HCT116 (cell line): ENCODE measurements at regions not wholly inside any gene's neighbourhood (a gene's known extent, or its start where the extent isn't known, plus 50 kb on each side); places are given as distances from the start of the nearest gene placed in this dataset.

Source experiments
- RAD21 ChIP-seq: IDR thresholded peaks from 2 replicates; pipeline ENCODE4 v1.6.1; 2012; ENCODE audit warnings: low read depth, mild to moderate bottlenecking
- SP1 ChIP-seq: IDR thresholded peaks from 2 replicates; pipeline ENCODE4 v1.6.1; 2012; ENCODE audit warnings: low read depth
- TF ChIP-seq, protein P1 (sequence below), 3 experiments: fragments of 200-600 bp in 1 of 3; sonication (generic) in 1 of 3; IDR thresholded peaks in 2 of 3; conservative IDR thresholded peaks in 1 of 3; 2 replicates each; pipeline ENCODE4 v1.5.1; 2012 to 2017; ENCODE audit warnings: low read depth in 2 of 3, low read length in 2 of 3, antibody characterized with exemption in 1 of 3, borderline replicate concordance in 1 of 3, control low read depth in 1 of 3, mild to moderate bottlenecking in 1 of 3, mixed read lengths in 1 of 3, mixed run types in 1 of 3, moderate library complexity in 1 of 3; ENCODE audit not compliant: insufficient read depth in 1 of 3

GRCh38 chr20:54275359-54276111 is 67.6 kb downstream of the PFDN4 start:
- no peak for TF ChIP-seq RAD21
- no peak for TF ChIP-seq SP1
- TF ChIP-seq, protein P1, sequence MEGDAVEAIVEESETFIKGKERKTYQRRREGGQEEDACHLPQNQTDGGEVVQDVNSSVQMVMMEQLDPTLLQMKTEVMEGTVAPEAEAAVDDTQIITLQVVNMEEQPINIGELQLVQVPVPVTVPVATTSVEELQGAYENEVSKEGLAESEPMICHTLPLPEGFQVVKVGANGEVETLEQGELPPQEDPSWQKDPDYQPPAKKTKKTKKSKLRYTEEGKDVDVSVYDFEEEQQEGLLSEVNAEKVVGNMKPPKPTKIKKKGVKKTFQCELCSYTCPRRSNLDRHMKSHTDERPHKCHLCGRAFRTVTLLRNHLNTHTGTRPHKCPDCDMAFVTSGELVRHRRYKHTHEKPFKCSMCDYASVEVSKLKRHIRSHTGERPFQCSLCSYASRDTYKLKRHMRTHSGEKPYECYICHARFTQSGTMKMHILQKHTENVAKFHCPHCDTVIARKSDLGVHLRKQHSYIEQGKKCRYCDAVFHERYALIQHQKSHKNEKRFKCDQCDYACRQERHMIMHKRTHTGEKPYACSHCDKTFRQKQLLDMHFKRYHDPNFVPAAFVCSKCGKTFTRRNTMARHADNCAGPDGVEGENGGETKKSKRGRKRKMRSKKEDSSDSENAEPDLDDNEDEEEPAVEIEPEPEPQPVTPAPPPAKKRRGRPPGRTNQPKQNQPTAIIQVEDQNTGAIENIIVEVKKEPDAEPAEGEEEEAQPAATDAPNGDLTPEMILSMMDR (IDR thresholded peaks at IDR 0.05 in 2 of 3, conservative IDR thresholded peaks at IDR 0.05 in 1 of 3; ENCODE audit: borderline replicate concordance in 1 of 3, insufficient read depth in 1 of 3, low read depth in 2 of 3, low read length in 2 of 3), result no peak
